ENCODE measurements at regions not wholly inside any gene's neighbourhood (a gene's known extent, or its start where the extent isn't known, plus 50 kb on each side); places are given as distances from the start of the nearest gene placed in this dataset.

DNA sequence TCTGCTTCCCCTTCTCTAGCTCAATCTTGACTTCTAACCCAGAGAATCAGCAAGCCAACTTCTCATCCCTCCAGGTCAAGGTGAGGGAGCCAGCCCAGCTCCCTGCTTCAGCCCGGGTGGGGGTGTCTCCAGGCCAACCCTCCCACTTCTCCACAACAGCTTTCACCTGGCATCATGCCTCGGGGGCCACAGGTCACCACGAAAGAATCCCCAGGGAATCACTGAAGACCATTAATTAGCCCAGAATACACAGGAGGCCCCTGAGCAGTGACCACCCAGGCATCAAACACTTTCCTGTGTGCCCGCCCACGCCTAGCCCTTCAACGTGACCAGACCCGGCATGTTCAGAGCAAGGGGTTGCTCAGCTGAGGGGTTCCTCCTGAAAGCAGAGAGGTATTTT lies 646.7 kb downstream of the BCOR start:
- no peak for TF ChIP-seq BCL11A (tag by site-specific recombination; IDR thresholded peaks at IDR 0.05; ENCODE audit: low read depth)
- TF ChIP-seq, protein P1, sequence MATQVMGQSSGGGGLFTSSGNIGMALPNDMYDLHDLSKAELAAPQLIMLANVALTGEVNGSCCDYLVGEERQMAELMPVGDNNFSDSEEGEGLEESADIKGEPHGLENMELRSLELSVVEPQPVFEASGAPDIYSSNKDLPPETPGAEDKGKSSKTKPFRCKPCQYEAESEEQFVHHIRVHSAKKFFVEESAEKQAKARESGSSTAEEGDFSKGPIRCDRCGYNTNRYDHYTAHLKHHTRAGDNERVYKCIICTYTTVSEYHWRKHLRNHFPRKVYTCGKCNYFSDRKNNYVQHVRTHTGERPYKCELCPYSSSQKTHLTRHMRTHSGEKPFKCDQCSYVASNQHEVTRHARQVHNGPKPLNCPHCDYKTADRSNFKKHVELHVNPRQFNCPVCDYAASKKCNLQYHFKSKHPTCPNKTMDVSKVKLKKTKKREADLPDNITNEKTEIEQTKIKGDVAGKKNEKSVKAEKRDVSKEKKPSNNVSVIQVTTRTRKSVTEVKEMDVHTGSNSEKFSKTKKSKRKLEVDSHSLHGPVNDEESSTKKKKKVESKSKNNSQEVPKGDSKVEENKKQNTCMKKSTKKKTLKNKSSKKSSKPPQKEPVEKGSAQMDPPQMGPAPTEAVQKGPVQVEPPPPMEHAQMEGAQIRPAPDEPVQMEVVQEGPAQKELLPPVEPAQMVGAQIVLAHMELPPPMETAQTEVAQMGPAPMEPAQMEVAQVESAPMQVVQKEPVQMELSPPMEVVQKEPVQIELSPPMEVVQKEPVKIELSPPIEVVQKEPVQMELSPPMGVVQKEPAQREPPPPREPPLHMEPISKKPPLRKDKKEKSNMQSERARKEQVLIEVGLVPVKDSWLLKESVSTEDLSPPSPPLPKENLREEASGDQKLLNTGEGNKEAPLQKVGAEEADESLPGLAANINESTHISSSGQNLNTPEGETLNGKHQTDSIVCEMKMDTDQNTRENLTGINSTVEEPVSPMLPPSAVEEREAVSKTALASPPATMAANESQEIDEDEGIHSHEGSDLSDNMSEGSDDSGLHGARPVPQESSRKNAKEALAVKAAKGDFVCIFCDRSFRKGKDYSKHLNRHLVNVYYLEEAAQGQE (tag by site-specific recombination; IDR thresholded peaks at IDR 0.05) = no peak
- TF ChIP-seq, protein P2, sequence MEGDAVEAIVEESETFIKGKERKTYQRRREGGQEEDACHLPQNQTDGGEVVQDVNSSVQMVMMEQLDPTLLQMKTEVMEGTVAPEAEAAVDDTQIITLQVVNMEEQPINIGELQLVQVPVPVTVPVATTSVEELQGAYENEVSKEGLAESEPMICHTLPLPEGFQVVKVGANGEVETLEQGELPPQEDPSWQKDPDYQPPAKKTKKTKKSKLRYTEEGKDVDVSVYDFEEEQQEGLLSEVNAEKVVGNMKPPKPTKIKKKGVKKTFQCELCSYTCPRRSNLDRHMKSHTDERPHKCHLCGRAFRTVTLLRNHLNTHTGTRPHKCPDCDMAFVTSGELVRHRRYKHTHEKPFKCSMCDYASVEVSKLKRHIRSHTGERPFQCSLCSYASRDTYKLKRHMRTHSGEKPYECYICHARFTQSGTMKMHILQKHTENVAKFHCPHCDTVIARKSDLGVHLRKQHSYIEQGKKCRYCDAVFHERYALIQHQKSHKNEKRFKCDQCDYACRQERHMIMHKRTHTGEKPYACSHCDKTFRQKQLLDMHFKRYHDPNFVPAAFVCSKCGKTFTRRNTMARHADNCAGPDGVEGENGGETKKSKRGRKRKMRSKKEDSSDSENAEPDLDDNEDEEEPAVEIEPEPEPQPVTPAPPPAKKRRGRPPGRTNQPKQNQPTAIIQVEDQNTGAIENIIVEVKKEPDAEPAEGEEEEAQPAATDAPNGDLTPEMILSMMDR (tag by site-specific recombination; IDR thresholded peaks at IDR 0.05) = no peak
- TF ChIP-seq TCF7L2 (IDR thresholded peaks at IDR 0.05; ENCODE audit: borderline replicate concordance, low read depth, low read length) = no peak
- no peak for TF ChIP-seq ZNF292 (tag by site-specific recombination; IDR thresholded peaks at IDR 0.05; ENCODE audit: borderline replicate concordance, low read depth)
- TF ChIP-seq ZNF514 (tag by site-specific recombination; IDR thresholded peaks at IDR 0.05) = no peak
- no peak for TF ChIP-seq YY1 (tag by site-specific recombination; IDR thresholded peaks at IDR 0.05)
- TF ChIP-seq ZNF600 (tag by site-specific recombination; IDR thresholded peaks at IDR 0.05) = no peak
- TF ChIP-seq ZNF549 (tag by site-specific recombination; IDR thresholded peaks at IDR 0.05) = no peak
- no peak for TF ChIP-seq ZNF585B (tag by site-specific recombination; IDR thresholded peaks at IDR 0.05)
- TF ChIP-seq ZNF747 (tag by site-specific recombination; IDR thresholded peaks at IDR 0.05) = no peak
- TF ChIP-seq, protein P3, sequence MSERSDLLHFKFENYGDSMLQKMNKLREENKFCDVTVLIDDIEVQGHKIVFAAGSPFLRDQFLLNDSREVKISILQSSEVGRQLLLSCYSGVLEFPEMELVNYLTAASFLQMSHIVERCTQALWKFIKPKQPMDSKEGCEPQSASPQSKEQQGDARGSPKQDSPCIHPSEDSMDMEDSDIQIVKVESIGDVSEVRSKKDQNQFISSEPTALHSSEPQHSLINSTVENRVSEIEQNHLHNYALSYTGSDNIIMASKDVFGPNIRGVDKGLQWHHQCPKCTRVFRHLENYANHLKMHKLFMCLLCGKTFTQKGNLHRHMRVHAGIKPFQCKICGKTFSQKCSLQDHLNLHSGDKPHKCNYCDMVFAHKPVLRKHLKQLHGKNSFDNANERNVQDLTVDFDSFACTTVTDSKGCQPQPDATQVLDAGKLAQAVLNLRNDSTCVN (tag by site-specific recombination; optimal IDR thresholded peaks at IDR 0.05) = no peak
- TF ChIP-seq, protein P4, sequence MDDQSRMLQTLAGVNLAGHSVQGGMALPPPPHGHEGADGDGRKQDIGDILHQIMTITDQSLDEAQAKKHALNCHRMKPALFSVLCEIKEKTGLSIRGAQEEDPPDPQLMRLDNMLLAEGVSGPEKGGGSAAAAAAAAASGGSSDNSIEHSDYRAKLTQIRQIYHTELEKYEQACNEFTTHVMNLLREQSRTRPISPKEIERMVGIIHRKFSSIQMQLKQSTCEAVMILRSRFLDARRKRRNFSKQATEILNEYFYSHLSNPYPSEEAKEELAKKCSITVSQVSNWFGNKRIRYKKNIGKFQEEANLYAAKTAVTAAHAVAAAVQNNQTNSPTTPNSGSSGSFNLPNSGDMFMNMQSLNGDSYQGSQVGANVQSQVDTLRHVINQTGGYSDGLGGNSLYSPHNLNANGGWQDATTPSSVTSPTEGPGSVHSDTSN (CRISPR knock-in tag; IDR thresholded peaks at IDR 0.05) = no peak
- no peak for TF ChIP-seq ZBTB17 (tag by site-specific recombination; IDR thresholded peaks at IDR 0.05)

Measured in HEK293 (cell line).